Endothelial cell of umbilical vein (primary cell): ENCODE measurements at regions not wholly inside any gene's neighbourhood (a gene's known extent, or its start where the extent isn't known, plus 50 kb on each side); places are given as distances from the start of the nearest gene placed in this dataset.

Experiments
- JUN ChIP-seq: IDR thresholded peaks from 2 replicates; pipeline ENCODE4 v1.6.1; 2011; ENCODE audit warnings: borderline replicate concordance, low read depth; ENCODE audit not compliant: insufficient read length, insufficient read depth
- POLR2A ChIP-seq: IDR thresholded peaks from 2 replicates; pipeline ENCODE4 v1.6.1; 2012; ENCODE audit warnings: low read depth, mild to moderate bottlenecking, control low read depth, low read length
- POLR2AphosphoS5 ChIP-seq: IDR thresholded peaks from 2 replicates; pipeline ENCODE4 v1.6.1; 2012; ENCODE audit warnings: low read depth, mild to moderate bottlenecking, control low read depth, low read length, moderate library complexity; ENCODE audit not compliant: insufficient read depth
- TF ChIP-seq, protein P1 (sequence below), 2 donors: IDR thresholded peaks; 1 replicate in 1 of 2; 2 replicates in 1 of 2; pipeline ENCODE4 v1.5.1; 2011; ENCODE audit warnings: low read length in 2 of 2, mild to moderate bottlenecking in 2 of 2, moderate library complexity in 2 of 2, control low read depth in 1 of 2, inconsistent platforms in 1 of 2, low read depth in 1 of 2; ENCODE audit not compliant: insufficient read depth in 1 of 2; ENCODE audit errors: extremely low read depth in 1 of 2

DNA sequence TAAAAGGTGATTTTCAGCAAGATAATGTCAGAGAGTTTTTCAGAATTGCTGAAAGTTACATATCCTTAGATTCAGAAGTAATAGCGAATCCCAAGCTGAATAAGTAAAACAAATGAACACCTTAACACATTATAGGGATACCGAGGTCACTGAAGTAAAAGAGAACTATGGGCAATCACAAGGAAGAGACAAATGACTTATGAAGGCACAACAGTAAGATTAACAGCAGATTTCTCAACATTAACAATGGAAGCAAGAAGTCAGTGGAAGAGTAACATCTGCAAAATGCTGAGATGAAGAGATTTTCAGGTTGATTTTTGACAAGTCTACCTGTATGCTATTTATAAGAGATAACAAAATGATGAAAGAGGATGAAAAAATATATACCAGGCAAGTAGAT, 86.1 kb upstream of the EZR start:
- TF ChIP-seq JUN (no peak), POLR2A (no peak), POLR2AphosphoS5 (no peak)
- TF ChIP-seq, protein P1, sequence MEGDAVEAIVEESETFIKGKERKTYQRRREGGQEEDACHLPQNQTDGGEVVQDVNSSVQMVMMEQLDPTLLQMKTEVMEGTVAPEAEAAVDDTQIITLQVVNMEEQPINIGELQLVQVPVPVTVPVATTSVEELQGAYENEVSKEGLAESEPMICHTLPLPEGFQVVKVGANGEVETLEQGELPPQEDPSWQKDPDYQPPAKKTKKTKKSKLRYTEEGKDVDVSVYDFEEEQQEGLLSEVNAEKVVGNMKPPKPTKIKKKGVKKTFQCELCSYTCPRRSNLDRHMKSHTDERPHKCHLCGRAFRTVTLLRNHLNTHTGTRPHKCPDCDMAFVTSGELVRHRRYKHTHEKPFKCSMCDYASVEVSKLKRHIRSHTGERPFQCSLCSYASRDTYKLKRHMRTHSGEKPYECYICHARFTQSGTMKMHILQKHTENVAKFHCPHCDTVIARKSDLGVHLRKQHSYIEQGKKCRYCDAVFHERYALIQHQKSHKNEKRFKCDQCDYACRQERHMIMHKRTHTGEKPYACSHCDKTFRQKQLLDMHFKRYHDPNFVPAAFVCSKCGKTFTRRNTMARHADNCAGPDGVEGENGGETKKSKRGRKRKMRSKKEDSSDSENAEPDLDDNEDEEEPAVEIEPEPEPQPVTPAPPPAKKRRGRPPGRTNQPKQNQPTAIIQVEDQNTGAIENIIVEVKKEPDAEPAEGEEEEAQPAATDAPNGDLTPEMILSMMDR (IDR thresholded peaks at IDR 0.05; ENCODE audit: extremely low read depth in 1 of 2, insufficient read depth in 1 of 2, low read depth in 1 of 2, low read length in 2 of 2): no peak
